T-helper 2 cell (primary cell): ENCODE measurements at regions not wholly inside any gene's neighbourhood (a gene's known extent, or its start where the extent isn't known, plus 50 kb on each side); places are given as distances from the start of the nearest gene placed in this dataset.

Source experiments
- DNase-seq, 5 experiments: peaks; one replicate each; pipeline versions ENCODE4 v3.0.0 to v3.0.0-alpha.2; 2012 to 2022

- DNase-seq = no peak
Measured at GRCh38 chr1:93815366-93816110, 63.5 kb downstream of the DNTTIP2 start.

DNA sequence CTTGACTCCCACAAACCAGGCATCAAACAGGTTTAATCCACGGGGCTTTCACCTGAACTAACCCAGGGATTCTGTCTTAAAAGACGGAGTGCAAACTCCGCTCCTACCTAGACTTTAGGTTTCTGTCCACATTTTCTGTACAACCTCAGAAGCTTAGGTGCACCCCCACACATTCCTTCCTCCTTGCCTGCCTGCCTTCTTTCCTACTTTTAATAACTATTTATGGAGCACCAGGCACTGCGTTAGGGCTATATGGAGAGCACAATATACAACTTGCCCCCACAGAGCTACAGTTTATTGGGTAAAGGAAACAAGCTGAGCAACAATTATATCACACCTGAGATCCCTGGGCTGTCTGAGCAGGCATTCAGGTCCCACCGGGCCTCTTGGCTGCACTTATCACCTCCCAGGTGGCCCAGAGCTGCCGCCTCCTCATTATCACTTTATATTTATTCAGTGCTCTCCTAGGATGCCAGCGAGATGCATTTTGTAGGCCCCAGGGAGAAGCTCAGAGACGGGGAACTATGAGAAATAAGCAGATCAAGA, 64.1 kb downstream of the DNTTIP2 start:
- no peak for DNase-seq

DNA sequence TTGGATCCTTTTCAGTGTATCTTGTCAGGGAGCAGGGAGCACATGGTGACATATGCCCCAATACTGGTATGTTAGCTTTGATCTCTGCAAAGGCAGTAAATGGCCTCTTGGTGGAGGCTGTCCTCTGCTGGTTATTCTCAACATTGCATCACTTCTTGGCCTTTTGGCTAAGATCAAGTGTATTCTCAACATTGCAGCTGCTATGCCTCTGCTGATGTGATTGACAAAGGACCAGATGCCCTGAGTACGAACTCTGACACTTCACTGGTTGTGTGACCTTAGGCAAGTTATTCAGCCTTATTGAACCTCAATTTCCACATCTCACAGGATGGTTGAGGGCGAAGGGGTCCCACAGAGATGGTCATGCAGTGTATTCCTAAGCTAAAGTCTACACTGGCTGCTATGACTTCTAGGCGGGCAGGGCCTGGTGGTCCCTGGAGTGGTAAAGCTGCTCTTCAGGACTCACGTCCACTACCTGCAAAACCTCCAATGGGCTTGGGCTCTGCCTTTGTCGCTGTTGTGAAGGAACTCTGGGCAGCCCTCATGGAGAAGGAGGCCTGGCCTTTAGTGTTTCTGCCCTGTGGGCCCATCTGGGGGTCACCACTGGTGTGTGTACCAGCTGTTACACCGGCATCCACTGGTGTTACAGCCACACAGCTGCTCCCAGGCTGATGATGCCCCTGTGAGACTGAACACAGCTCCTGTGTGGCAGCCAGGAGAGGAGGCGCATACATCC, 64.8 kb downstream of the DNTTIP2 start:
- DNase-seq = peak in 3 of 5 experiments; percentile 11 to 84 (median 21)

- DNase-seq = no peak
Measured at GRCh38 chr1:93813076-93813475, 65.9 kb downstream of the DNTTIP2 start.

DNA sequence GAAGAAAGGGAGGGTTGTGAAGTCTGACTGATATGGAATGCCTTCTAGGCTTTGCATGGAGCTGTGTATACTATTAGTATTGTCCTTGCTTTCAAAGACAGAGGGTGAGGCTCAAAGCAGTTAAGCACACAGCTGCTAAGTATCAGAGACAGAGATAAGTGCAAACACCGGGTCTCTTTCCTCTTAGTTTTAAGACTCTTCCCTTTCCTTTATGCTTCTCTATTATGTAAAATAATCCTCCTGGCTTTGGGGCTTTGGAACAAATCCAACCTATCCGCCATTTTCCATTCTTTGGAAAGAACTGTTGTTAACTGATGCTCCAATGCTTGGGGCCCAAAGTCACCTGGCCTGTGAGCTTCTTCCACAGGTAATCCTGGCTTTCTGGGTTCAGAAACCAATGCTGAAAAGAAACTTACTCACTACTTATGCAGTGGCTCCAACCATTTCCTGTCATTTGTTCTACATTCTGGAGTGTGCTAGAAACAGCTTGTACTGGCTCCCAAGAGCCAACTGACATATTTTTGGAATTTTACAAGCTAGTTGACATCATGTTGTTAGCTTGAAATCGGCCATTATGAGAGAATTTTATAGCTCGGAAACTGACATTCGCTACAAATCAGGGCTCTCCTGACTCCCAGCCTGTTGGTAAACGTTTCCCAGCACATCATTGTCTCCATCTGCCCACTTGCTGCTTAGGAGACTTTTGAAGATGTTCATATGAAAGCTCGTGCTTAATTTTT, 67.5 kb downstream of the DNTTIP2 start:
- DNase-seq = no peak

DNA sequence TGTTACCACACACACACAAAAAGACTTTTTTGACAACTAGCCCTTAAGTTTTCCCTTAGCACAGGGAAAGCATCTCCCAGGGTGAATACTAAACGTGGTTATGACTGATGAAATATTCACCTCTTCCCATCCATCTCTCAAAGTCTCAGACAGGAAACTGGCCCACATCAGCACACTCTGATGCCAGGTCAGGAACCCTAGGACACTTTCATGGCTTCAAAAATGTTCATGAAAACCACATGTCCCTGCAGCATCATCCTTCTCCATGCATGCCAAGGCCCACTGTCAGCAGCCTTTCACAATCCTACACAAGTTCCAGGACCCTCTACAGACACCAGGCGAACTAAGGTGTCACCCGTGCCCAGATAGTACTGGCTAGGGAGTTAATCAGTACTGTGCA, 68.7 kb downstream of the DNTTIP2 start:
- no peak for DNase-seq

DNA sequence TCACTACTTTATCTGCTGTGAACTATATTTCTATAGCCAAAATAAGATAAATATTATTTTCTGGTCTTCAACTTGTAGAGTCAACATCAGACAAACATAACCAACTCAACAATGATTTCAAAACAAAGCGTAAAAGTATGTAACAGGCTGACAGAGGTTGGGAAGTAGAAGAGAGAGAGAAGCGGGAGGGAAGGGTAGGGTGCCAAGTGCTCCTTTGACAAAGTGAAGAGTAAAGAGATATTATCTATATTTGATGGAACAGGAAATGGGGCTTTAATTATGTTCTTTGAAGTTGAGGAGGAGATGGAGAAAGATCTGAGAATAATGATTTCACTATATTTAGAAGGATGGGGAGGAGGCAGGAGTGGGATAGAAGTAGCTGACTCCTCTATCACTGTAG, 70.1 kb downstream of the DNTTIP2 start:
- DNase-seq = no peak

DNA sequence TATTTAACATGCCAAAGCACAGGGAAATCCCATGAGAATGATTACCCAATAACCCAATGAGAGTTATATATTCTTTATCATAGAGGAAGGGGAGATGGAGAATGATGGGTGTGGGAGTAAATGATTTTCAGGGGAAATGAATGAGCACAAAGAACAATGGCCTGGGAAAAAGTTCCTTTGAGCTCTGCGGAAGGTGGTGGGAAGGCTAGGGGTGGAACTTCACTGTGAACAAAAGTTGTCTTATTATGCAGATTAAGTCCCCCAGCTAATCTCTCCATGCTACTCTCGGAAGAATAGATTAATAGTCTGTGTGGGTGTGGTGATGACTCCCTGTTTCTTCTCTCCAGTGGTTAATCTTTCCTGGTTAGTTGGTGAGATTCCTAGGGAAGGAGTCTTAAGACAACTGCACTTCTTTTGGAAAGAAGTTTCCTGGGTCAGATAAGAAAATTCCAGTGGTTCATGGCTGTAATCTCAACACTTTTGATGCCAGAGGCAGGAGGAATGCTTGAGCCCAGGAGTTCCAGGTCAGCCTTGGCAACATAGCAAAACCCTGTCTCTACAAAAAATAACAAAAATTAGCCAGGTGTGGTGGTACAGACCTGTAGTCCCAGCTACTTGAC, 71.6 kb downstream of the DNTTIP2 start:
- DNase-seq = no peak

DNA sequence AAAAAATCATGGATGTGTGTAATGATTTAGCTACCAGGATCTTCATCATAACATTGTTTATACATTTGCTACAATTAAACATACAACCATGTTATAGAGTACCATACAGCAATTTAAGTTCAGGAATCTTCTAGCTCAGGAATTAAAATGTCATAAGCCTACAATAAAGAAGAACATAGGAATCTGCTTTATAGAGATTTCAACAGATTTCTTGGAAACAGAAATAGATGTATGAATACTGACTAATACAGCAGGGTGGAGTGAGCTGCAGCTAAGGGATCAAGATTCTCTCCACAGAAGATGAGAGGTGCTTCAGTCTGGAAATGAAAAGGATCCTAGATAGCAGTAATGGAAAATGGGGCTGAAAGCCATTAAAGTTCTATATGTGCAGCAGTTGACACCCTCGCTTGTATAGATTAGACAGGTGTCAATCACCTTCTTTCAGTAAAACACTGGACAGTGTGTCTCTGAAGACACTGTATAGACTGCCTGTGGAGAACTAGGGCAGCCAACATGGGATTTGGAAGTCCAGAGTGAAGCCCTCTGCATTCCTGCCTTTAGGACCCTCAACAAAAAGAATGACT, 73.9 kb downstream of the DNTTIP2 start:
- no peak for DNase-seq

DNA sequence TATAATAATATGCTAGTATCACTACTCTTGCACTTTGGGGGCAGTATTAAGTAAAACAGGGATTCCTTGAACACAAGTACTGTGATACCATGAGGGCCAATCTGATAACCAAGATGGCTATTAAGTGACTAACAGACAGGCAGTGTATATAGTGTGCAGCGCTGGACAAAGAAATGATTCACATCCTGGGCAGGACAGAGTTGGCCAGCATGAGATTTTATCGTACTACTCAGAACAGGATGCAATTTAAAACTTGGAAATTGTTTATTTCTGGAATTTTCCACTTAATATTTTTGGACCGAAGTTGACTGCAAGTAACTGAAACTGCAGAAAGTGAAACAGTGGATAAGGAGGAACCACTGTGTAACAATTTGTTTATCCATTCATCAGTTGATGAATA, 74.6 kb downstream of the DNTTIP2 start:
- DNase-seq = no peak

- DNase-seq = no peak
Measured at GRCh38 chr1:93801471-93801870, 77.5 kb downstream of the DNTTIP2 start.

- no peak for DNase-seq
Measured at GRCh38 chr1:93800856-93801255, 78.2 kb downstream of the DNTTIP2 start.

- no peak for DNase-seq
Measured at GRCh38 chr1:93798291-93798690, 80.7 kb downstream of the DNTTIP2 start.

DNA sequence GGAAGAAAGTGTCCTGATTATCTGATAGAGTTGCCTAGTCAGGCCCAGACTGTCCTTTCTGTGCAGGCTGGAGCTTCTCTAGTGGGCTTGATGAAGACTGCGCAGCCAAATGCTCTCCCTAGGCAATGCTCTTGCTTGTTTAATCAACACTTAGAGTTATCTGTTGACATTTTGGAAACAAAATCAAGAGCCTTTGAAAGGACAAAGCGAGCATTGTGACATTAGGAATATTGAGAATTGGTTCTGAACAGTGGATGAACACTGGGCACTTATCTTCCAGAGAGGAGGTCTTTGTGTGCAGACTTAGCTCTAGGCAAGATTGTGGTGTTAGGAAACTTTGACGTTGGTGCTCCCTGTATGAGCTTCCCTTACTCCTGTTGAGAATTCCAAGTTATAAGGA, 94.5 kb downstream of the DNTTIP2 start:
- DNase-seq = no peak

- no peak for DNase-seq
Measured at GRCh38 chr1:93783876-93784275, 95.1 kb downstream of the DNTTIP2 start.

DNA sequence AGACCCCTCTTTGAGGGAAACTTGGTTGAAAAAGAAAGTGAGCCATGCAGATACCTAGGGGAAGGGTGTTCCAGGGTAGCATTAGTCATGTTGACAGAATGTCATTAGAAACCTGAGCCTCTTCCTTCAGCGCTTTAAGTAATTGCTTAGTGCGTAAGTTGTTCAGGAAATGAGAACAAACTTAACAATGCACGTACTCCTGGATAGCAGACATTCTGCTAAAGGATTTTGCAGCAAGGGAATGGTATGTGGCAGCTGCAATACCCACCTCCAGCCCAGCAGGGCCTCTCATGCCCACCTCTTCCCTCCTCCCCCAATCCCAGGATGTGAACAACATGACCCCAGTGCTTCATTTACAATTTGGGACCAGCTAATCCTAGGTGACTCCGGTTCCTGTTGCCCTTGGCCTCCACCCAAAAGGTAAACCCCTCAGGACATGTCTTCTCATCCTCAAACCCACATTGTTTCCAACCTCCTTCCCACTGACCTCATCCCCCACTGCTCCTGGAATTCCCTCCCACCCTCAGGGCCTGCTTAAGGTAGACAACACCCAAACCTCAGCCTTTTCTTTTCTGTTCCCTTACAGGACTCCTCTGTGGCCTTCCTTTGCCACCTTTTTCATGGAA, 98.0 kb upstream of the BCAR3 start:
- DNase-seq = no peak

DNA sequence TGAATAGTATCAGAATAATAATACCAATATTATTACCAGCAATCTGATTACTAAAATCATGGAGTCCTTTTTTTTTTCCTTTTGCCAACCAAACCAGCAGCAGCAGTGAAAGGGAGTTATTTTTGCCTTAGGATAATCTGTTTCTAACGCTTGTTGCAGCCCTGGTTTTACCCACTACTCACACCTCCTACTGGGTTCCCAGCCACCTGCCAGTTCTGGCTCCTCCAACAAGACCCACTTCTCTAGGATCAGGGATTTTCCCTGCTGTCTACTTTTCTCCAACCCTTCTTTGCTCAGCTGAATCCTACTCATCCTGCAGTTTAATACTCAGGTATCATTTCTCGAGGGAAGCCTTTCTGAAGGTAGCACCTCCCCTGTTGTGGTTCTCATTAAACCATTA, 96.8 kb upstream of the BCAR3 start:
- no peak for DNase-seq

DNA sequence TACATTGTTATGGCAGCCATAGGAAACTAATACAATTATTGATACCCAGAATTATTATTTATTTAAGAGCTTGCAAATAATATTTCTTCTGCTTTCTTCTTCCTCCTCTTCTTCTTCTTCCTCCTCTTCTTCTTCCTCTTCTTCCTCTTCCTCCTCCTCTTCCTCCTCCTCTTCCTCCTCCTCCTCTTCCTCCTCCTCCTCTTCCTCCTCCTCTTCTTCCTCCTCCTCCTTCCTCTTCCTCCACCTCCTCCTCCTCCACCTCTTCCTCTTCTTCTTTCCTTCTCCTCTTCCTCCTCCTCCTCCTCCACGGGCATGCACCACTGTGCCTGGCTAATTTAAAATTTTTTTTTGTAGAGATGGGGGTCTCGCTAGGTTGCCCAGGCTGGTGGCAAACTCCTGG, 95.6 kb upstream of the BCAR3 start:
- no peak for DNase-seq

DNA sequence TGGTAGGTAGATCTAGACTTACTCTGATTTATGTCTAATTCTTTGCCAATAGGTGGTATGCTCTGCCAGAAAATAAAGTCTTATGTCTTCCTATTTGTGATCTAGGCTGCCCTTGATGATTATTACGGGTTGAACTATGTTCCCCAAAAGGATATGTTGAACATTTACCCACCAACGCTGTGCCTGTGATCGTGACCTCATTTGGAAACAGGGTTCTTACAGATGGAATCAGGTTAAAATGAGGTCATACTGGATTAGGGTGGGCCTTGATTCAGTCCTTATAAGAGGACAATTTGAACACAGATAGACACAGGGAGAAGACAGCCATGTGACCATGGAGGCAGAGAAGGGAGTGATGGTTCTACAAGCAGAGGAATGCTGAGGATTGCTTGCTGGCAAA, 95.1 kb upstream of the BCAR3 start:
- no peak for DNase-seq

- DNase-seq = no peak
Measured at GRCh38 chr1:93775224-93775623, 93.6 kb upstream of the BCAR3 start.

- no peak for DNase-seq
Measured at GRCh38 chr1:93774707-93775106, 93.1 kb upstream of the BCAR3 start.
